Eye (tissue), 1 donor: ENCODE measurements at regions not wholly inside any gene's neighbourhood (a gene's known extent, or its start where the extent isn't known, plus 50 kb on each side); places are given as distances from the start of the nearest gene placed in this dataset.

Source experiments
- DNase-seq: peaks from one replicate; pipeline ENCODE4 v3.0.0-alpha.2; 2015

GRCh38 chr17:71237903-71238538 is 882.8 kb upstream of the SOX9 start:
- DNase-seq, result peak; percentile 50

- DNase-seq, result no peak
These were observed 873.3 kb upstream of the SOX9 start for GRCh38 chr17:71247441-71248015.

- no peak for DNase-seq
These were observed 869.5 kb upstream of the SOX9 start for GRCh38 chr17:71251276-71251675.

- DNase-seq, result no peak
These were observed 868.9 kb upstream of the SOX9 start for GRCh38 chr17:71251951-71252350.

GRCh38 chr17:71252436-71252835 is 868.4 kb upstream of the SOX9 start:
- no peak for DNase-seq

GRCh38 chr17:71257096-71257495 is 863.7 kb upstream of the SOX9 start:
- DNase-seq, result no peak

GRCh38 chr17:71260366-71260940 is 860.4 kb upstream of the SOX9 start:
- DNase-seq, result no peak

- no peak for DNase-seq
These were observed 858.2 kb upstream of the SOX9 start for GRCh38 chr17:71262586-71262985.

- DNase-seq, result no peak
These were observed 853.2 kb upstream of the SOX9 start for GRCh38 chr17:71267668-71268067.

- no peak for DNase-seq
These were observed 851.6 kb upstream of the SOX9 start for GRCh38 chr17:71269201-71269600.

GRCh38 chr17:71273441-71273840 is 847.4 kb upstream of the SOX9 start:
- peak; percentile 47 for DNase-seq

GRCh38 chr17:71276079-71276478 is 844.7 kb upstream of the SOX9 start:
- no peak for DNase-seq

- no peak for DNase-seq
These were observed 837.3 kb upstream of the SOX9 start for GRCh38 chr17:71283486-71283885.

GRCh38 chr17:71284032-71284755 is 836.6 kb upstream of the SOX9 start:
- DNase-seq, result no peak

- no peak for DNase-seq
These were observed 834.2 kb upstream of the SOX9 start for GRCh38 chr17:71286625-71287024.

- peak; percentile 26 for DNase-seq
These were observed 833.6 kb upstream of the SOX9 start for GRCh38 chr17:71287071-71287823.

- no peak for DNase-seq
These were observed 828.8 kb upstream of the SOX9 start for GRCh38 chr17:71292006-71292405.

GRCh38 chr17:71296005-71296404 is 824.8 kb upstream of the SOX9 start:
- DNase-seq, result no peak

GRCh38 chr17:71301063-71301462 is 819.8 kb upstream of the SOX9 start:
- DNase-seq, result no peak

- no peak for DNase-seq
These were observed 817.9 kb upstream of the SOX9 start for GRCh38 chr17:71302721-71303549.

GRCh38 chr17:71304498-71305158 is 816.2 kb upstream of the SOX9 start:
- DNase-seq, result no peak

GRCh38 chr17:71313866-71314265 is 807.0 kb upstream of the SOX9 start:
- no peak for DNase-seq
